ENCODE measurements at regions not wholly inside any gene's neighbourhood (a gene's known extent, or its start where the extent isn't known, plus 50 kb on each side); places are given as distances from the start of the nearest gene placed in this dataset.

DNA sequence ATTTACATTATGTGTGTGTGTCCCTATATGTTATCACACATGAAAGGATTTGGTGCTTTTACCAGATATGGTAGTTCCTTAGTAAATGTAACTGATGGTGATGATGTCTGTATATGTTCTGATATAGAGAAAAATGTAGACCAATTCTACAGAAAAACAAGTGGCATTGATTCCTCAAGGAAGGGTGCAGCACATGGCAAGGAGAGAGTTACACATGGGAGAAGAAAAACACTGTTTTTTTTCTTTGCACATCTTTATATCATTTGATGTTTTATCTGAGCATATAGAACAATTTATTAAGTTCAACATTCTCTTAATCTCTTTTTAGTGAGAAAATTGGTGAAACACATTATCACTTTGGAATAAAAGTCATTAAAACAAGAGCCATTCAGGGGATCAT, 535.0 kb upstream of the KLF4 start:
- BruUV-seq (replicated peaks): no TSS peak
- in situ Hi-C loops (cut with HindIII; ENCODE audit: extremely low pct_ligation_motif_present, low pct_unique_long_range_greater_than_20kb): no loop called here
- CTCF ChIA-PET (ENCODE audit: low intra/inter-chr PET ratio, low total read pairs): no interaction called here
- Histone ChIP-seq H3K36me3 (replicated peaks in 1 of 2; ENCODE audit: control insufficient read depth in 1 of 2, insufficient read depth in 2 of 2, low read length in 2 of 2) (no peaks in the 10 kb centered on the region), H3K4me2 (ENCODE audit: low read depth, low read length) (no peak overlapping the region), H2AFZ (ENCODE audit: low read length) (no peak overlapping the region), H4K20me1 (ENCODE audit: insufficient read depth, low read length) (no peaks in the 10 kb centered on the region), H3K9ac (ENCODE audit: insufficient read depth, low read depth, low read length) (no peak overlapping the region), H3K9me3 (ENCODE audit: low read length) (no peaks in the 10 kb centered on the region), H3K4me1 (ENCODE audit: insufficient read depth, low read length) (no peaks in the 10 kb centered on the region), H3K27ac (ENCODE audit: extremely low read length, insufficient read depth, low read length) (no peak overlapping the region), H3K4me3 (replicated peaks in 1 of 3; ENCODE audit: insufficient read depth in 1 of 3, low read depth in 2 of 3, low read length in 3 of 3) (no peak overlapping the region), H3K79me2 (ENCODE audit: insufficient read depth, low read length) (no peaks in the 10 kb centered on the region), H3K27me3 (ENCODE audit: control insufficient read depth in 1 of 2, insufficient read depth in 2 of 2, low read length in 2 of 2) (no peaks in the 10 kb centered on the region)
- DNase-seq (ENCODE audit: low spot score) (no peak), ATAC-seq (no peak), FAIRE-seq (no peak)
- intact Hi-C loops (cut with micrococcal nuclease; ENCODE audit: unreplicated experiment): no loop called here
- POLR2A ChIA-PET: no interaction called here
- TF ChIP-seq JUN (CRISPR knock-in tag; IDR thresholded peaks at IDR 0.05): no peak
- TF ChIP-seq, protein P1, sequence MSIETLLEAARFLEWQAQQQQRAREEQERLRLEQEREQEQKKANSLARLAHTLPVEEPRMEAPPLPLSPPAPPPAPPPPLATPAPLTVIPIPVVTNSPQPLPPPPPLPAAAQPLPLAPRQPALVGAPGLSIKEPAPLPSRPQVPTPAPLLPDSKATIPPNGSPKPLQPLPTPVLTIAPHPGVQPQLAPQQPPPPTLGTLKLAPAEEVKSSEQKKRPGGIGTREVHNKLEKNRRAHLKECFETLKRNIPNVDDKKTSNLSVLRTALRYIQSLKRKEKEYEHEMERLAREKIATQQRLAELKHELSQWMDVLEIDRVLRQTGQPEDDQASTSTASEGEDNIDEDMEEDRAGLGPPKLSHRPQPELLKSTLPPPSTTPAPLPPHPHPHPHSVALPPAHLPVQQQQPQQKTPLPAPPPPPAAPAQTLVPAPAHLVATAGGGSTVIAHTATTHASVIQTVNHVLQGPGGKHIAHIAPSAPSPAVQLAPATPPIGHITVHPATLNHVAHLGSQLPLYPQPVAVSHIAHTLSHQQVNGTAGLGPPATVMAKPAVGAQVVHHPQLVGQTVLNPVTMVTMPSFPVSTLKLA (IDR thresholded peaks at IDR 0.05): peak; percentile 93
- TF ChIP-seq ZNF788 (CRISPR knock-in tag; IDR thresholded peaks at IDR 0.05; ENCODE audit: borderline replicate concordance): no peak

DNA sequence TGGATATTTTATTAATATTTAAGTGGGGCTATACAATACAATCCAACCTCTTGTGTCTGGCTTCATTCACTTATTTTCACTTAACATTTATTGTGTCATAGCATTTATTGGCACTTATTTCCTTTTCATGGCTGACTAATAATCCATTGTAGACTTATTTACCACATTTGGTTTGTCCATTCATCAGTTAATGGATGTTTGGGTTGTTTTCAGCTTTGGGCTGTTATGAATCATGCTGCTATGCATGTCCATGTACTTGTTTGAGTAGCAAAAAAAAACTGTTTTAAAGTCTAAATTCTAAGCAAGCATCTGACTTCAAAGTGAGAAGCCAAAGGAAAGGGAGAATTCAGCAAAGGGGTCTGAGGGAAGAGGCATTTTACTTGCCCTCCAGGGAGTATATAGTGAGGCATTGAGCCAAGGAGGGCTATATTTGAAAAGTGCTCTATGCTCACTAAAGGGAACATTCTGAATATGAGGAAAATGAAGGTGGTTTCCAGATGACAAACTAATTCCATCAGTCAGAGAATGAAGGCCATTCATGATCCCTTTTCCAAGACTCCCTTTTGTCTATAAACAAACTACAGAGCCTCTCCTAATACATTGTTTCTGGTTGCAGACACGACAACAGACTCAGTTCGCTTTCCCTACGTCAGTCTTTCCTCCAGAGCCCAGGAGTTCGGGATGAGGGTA, 532.8 kb upstream of the KLF4 start:
- no peak overlapping the region for H3K4me3 ChIP-seq (replicated peaks in 1 of 3; ENCODE audit: insufficient read depth in 1 of 3, low read depth in 2 of 3, low read length in 3 of 3)
- in situ Hi-C loops (cut with HindIII; ENCODE audit: extremely low pct_ligation_motif_present, low pct_unique_long_range_greater_than_20kb): no loop called here
- H2AFZ ChIP-seq (ENCODE audit: low read length): no peak overlapping the region
- no peak overlapping the region for H3K9ac ChIP-seq (ENCODE audit: insufficient read depth, low read depth, low read length)
- WGBS (ENCODE audit: low lambda C conversion rate): 5% methylated on average over 4 of the region's 4 CpGs
- TF ChIP-seq, protein P2, sequence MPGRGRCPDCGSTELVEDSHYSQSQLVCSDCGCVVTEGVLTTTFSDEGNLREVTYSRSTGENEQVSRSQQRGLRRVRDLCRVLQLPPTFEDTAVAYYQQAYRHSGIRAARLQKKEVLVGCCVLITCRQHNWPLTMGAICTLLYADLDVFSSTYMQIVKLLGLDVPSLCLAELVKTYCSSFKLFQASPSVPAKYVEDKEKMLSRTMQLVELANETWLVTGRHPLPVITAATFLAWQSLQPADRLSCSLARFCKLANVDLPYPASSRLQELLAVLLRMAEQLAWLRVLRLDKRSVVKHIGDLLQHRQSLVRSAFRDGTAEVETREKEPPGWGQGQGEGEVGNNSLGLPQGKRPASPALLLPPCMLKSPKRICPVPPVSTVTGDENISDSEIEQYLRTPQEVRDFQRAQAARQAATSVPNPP (CRISPR knock-in tag; IDR thresholded peaks at IDR 0.05): no peak
- TF ChIP-seq ZNF432 (CRISPR knock-in tag; IDR thresholded peaks at IDR 0.05; ENCODE audit: borderline replicate concordance) (no peak), ZNF329 (CRISPR knock-in tag; IDR thresholded peaks at IDR 0.05; ENCODE audit: low read depth) (no peak), SP4 (CRISPR knock-in tag; IDR thresholded peaks at IDR 0.05) (no peak)
- no peak overlapping the region for H3K27ac ChIP-seq (ENCODE audit: extremely low read length, insufficient read depth, low read length)
- no TSS peak for BruUV-seq (replicated peaks)
- H3K4me2 ChIP-seq (ENCODE audit: low read depth, low read length): no peak overlapping the region
- H3K27me3 ChIP-seq (ENCODE audit: control insufficient read depth in 1 of 2, insufficient read depth in 2 of 2, low read length in 2 of 2): no peaks in the 10 kb centered on the region
- no peaks in the 10 kb centered on the region for H3K4me1 ChIP-seq (ENCODE audit: insufficient read depth, low read length)
- no peaks in the 10 kb centered on the region for H3K9me3 ChIP-seq (ENCODE audit: low read length)
- no peaks in the 10 kb centered on the region for H3K79me2 ChIP-seq (ENCODE audit: insufficient read depth, low read length)
- ChIA-PET CTCF (ENCODE audit: low intra/inter-chr PET ratio, low total read pairs) (no interaction called here), POLR2A (no interaction called here)
- no peak for FAIRE-seq
- H3K36me3 ChIP-seq (replicated peaks in 1 of 2; ENCODE audit: control insufficient read depth in 1 of 2, insufficient read depth in 2 of 2, low read length in 2 of 2): no peaks in the 10 kb centered on the region
- H4K20me1 ChIP-seq (ENCODE audit: insufficient read depth, low read length): no peaks in the 10 kb centered on the region
- ATAC-seq: no peak
- DNase-seq (ENCODE audit: low spot score): no peak
- intact Hi-C loops (cut with micrococcal nuclease; ENCODE audit: unreplicated experiment): no loop called here

Data from HepG2 (cell line).